ENCODE measurements at regions not wholly inside any gene's neighbourhood (a gene's known extent, or its start where the extent isn't known, plus 50 kb on each side); places are given as distances from the start of the nearest gene placed in this dataset.

GRCh38 chr13:50459658-50460057, 383.8 kb downstream of the DLEU7 start:
- DNase-seq (no peak), ATAC-seq (no peak)
- no peak overlapping the region for H3K27ac ChIP-seq
- no peaks in the 10 kb centered on the region for H3K9me3 ChIP-seq
- TF ChIP-seq CTCF (IDR thresholded peaks at IDR 0.05) = no peak
- no peaks in the 10 kb centered on the region for H3K36me3 ChIP-seq
- no peak overlapping the region for H3K4me3 ChIP-seq
- intact Hi-C loops (cut with DNase I) = no loop called here
- no peaks in the 10 kb centered on the region for H3K4me1 ChIP-seq
- no peaks in the 10 kb centered on the region for H3K27me3 ChIP-seq

- WGBS (ENCODE audit: insufficient coverage, low coverage, low lambda C conversion rate, missing lambda C conversion rate) = 60% methylated on average over 1 of the region's 1 CpG
- no peak for TF ChIP-seq CTCF (IDR thresholded peaks at IDR 0.05)
- no peak for TF ChIP-seq POLR2A (IDR thresholded peaks at IDR 0.05)
- ATAC-seq = no peak
- Histone ChIP-seq H3K36me3 (no peaks in the 10 kb centered on the region), H3K4me1 (no peaks in the 10 kb centered on the region), H3K27ac (no peak overlapping the region), H3K27me3 (no peaks in the 10 kb centered on the region), H3K9me3 (no peaks in the 10 kb centered on the region), H3K4me3 (no peak overlapping the region)
- no peak for DNase-seq
- intact Hi-C loops (cut with DNase I) = no loop called here
These were observed 383.1 kb downstream of the DLEU7 start for GRCh38 chr13:50460358-50460757.

- ATAC-seq (no peak), DNase-seq (no peak)
- H3K36me3 ChIP-seq = no peaks in the 10 kb centered on the region
- no peaks in the 10 kb centered on the region for H3K27me3 ChIP-seq
- intact Hi-C loops (cut with DNase I) = no loop called here
- WGBS (ENCODE audit: insufficient coverage, low coverage, low lambda C conversion rate, missing lambda C conversion rate) = 79% methylated on average over 3 of the region's 3 CpGs
- H3K9me3 ChIP-seq = no peaks in the 10 kb centered on the region
- no peaks in the 10 kb centered on the region for H3K4me1 ChIP-seq
- H3K27ac ChIP-seq = no peak overlapping the region
- no peak overlapping the region for H3K4me3 ChIP-seq
- TF ChIP-seq CTCF (IDR thresholded peaks at IDR 0.05) (no peak), POLR2A (IDR thresholded peaks at IDR 0.05) (no peak)
These were observed 382.3 kb downstream of the DLEU7 start for GRCh38 chr13:50461189-50461588.

GRCh38 chr13:50463719-50464118, 379.8 kb downstream of the DLEU7 start:
- no peak overlapping the region for H3K27ac ChIP-seq
- no peaks in the 10 kb centered on the region for H3K4me1 ChIP-seq
- H3K27me3 ChIP-seq = no peaks in the 10 kb centered on the region
- intact Hi-C loops (cut with DNase I) = no loop called here
- no peak for TF ChIP-seq CTCF (IDR thresholded peaks at IDR 0.05)
- no peak for TF ChIP-seq POLR2A (IDR thresholded peaks at IDR 0.05)
- no peak overlapping the region for H3K4me3 ChIP-seq
- no peak for ATAC-seq
- no peak for DNase-seq
- WGBS (ENCODE audit: insufficient coverage, low coverage, low lambda C conversion rate, missing lambda C conversion rate) = 100% methylated on average over 3 of the region's 3 CpGs
- no peaks in the 10 kb centered on the region for H3K36me3 ChIP-seq
- no peaks in the 10 kb centered on the region for H3K9me3 ChIP-seq
